ENCODE measurements at regions not wholly inside any gene's neighbourhood (a gene's known extent, or its start where the extent isn't known, plus 50 kb on each side); places are given as distances from the start of the nearest gene placed in this dataset.
A peak's percentile ranks its signal among the peaks of the same experiment; 100 is the strongest.

DNA sequence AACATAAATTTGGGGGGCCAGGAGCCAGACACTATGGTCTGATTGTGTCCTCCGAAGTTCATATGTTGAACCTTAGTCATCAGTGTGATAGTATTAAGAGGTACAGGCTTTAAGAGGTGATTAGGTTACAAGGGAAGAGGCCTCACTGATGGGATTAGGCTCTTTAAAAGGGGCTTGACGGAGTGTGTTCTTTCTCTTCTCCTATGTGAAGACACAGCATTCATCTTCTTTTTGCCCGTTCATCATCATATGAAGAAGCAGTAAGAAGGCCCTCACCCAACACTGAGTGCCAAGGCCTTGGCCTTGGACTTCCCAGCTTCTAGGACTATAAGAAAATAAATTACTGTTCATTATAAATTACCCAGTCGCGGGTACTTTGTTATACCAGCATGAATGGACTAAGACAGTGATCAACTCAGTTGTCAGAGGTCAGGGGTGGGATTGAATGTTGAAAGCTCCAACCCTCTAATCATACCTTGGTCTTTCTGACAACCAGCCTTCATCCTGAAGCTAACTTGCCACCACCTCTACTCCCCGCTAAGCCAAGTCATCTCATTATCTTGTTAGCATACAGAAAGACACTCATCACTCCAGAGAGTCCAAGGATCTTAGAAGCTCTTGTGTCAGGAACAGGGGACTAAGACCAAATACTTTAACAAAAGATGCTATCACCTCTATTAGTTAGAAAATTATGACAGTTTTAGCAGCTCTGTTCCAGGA, 543.4 kb upstream of the DIPK2B start:
- Histone ChIP-seq H3K27me3 (ENCODE audit: insufficient read depth, poor library complexity, severe bottlenecking) (no peaks in the 10 kb centered on the region), H3K27ac (replicated peaks) (no peak overlapping the region), H3K4me3 (replicated peaks; ENCODE audit: insufficient read depth, low read length) (no peak overlapping the region)
- DNase-seq (ENCODE audit: low read depth in 1 of 2, low spot score in 1 of 2) = no peak
- TF ChIP-seq, protein P1, sequence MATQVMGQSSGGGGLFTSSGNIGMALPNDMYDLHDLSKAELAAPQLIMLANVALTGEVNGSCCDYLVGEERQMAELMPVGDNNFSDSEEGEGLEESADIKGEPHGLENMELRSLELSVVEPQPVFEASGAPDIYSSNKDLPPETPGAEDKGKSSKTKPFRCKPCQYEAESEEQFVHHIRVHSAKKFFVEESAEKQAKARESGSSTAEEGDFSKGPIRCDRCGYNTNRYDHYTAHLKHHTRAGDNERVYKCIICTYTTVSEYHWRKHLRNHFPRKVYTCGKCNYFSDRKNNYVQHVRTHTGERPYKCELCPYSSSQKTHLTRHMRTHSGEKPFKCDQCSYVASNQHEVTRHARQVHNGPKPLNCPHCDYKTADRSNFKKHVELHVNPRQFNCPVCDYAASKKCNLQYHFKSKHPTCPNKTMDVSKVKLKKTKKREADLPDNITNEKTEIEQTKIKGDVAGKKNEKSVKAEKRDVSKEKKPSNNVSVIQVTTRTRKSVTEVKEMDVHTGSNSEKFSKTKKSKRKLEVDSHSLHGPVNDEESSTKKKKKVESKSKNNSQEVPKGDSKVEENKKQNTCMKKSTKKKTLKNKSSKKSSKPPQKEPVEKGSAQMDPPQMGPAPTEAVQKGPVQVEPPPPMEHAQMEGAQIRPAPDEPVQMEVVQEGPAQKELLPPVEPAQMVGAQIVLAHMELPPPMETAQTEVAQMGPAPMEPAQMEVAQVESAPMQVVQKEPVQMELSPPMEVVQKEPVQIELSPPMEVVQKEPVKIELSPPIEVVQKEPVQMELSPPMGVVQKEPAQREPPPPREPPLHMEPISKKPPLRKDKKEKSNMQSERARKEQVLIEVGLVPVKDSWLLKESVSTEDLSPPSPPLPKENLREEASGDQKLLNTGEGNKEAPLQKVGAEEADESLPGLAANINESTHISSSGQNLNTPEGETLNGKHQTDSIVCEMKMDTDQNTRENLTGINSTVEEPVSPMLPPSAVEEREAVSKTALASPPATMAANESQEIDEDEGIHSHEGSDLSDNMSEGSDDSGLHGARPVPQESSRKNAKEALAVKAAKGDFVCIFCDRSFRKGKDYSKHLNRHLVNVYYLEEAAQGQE (IDR thresholded peaks at IDR 0.05; ENCODE audit: insufficient replicate concordance, low read depth) = no peak
- TF ChIP-seq, protein P2, sequence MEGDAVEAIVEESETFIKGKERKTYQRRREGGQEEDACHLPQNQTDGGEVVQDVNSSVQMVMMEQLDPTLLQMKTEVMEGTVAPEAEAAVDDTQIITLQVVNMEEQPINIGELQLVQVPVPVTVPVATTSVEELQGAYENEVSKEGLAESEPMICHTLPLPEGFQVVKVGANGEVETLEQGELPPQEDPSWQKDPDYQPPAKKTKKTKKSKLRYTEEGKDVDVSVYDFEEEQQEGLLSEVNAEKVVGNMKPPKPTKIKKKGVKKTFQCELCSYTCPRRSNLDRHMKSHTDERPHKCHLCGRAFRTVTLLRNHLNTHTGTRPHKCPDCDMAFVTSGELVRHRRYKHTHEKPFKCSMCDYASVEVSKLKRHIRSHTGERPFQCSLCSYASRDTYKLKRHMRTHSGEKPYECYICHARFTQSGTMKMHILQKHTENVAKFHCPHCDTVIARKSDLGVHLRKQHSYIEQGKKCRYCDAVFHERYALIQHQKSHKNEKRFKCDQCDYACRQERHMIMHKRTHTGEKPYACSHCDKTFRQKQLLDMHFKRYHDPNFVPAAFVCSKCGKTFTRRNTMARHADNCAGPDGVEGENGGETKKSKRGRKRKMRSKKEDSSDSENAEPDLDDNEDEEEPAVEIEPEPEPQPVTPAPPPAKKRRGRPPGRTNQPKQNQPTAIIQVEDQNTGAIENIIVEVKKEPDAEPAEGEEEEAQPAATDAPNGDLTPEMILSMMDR (IDR thresholded peaks at IDR 0.05; ENCODE audit: insufficient read depth, low read length) = no peak
- no peak for TF ChIP-seq SPI1 (IDR thresholded peaks at IDR 0.05; ENCODE audit: borderline replicate concordance, low read depth)
- no peak for TF ChIP-seq GABPA (IDR thresholded peaks at IDR 0.05; ENCODE audit: low read depth)
- no peak for TF ChIP-seq POLR2AphosphoS5 (IDR thresholded peaks at IDR 0.05; ENCODE audit: low read depth)

DNA sequence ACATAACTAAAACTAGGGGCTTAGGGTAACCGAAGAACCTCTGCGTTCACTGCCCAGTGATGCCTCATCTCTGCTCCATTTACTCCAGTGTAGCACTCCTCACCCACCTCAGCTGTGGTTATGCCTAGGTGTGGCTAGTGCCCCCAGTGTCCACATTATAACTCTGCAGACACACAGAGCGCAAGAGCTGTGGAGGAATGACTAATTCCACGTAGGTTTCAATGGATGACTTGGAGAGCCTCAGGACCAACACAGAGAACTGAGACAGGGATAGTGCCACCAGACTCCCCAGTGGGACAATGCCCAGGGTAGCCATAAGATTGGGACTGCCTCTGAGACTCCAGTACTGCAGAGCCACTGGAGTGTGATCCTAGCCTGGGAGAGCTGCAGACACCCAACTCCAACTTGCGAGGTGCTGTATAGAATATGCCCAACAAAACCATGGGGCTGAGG, 542.4 kb upstream of the DIPK2B start:
- H3K27ac ChIP-seq (replicated peaks) = no peak overlapping the region
- H3K27me3 ChIP-seq (ENCODE audit: insufficient read depth, poor library complexity, severe bottlenecking) = no peaks in the 10 kb centered on the region
- H3K4me3 ChIP-seq (replicated peaks; ENCODE audit: insufficient read depth, low read length) = no peak overlapping the region
- peak in 1 of 2 experiments; percentile 22 for DNase-seq (ENCODE audit: low read depth in 1 of 2, low spot score in 1 of 2)
- TF ChIP-seq, protein P2 (IDR thresholded peaks at IDR 0.05; ENCODE audit: insufficient read depth, low read length) = peak; percentile 8
- TF ChIP-seq GABPA (IDR thresholded peaks at IDR 0.05; ENCODE audit: low read depth) (no peak), SPI1 (IDR thresholded peaks at IDR 0.05; ENCODE audit: borderline replicate concordance, low read depth) (no peak), POLR2AphosphoS5 (IDR thresholded peaks at IDR 0.05; ENCODE audit: low read depth) (peak; percentile 52; the same call in 1 of the 2 replicates)
- TF ChIP-seq, protein P1 (IDR thresholded peaks at IDR 0.05; ENCODE audit: insufficient replicate concordance, low read depth) = no peak

DNA sequence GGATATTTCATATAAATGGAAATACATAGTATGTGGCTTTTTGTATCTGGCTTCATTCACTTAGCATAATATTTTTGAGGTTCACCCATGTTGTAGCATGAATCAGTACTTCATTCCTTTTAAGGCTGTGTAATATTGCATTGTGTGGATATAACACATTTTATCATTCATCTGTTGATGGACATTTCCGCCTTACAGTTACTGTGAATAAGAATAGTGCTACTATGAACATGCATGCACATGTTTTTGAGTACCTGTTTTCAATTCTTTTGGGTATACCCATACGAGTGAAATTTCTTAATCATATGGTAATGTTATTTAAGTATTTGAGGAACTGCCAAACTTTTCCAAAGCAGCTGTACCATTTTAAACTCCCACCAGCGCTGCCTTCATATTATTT, 539.6 kb upstream of the DIPK2B start:
- Histone ChIP-seq H3K27me3 (ENCODE audit: insufficient read depth, poor library complexity, severe bottlenecking) (no peaks in the 10 kb centered on the region), H3K27ac (replicated peaks) (no peak overlapping the region), H3K4me3 (replicated peaks; ENCODE audit: insufficient read depth, low read length) (no peak overlapping the region)
- TF ChIP-seq, protein P2 (IDR thresholded peaks at IDR 0.05; ENCODE audit: insufficient read depth, low read length) = no peak
- TF ChIP-seq, protein P1 (IDR thresholded peaks at IDR 0.05; ENCODE audit: insufficient replicate concordance, low read depth) = no peak
- TF ChIP-seq GABPA (IDR thresholded peaks at IDR 0.05; ENCODE audit: low read depth) (no peak), POLR2AphosphoS5 (IDR thresholded peaks at IDR 0.05; ENCODE audit: low read depth) (no peak), SPI1 (IDR thresholded peaks at IDR 0.05; ENCODE audit: borderline replicate concordance, low read depth) (no peak)
- no peak for DNase-seq (ENCODE audit: low read depth in 1 of 2, low spot score in 1 of 2)
